SU-DHL-6 (cell line): ENCODE measurements at regions not wholly inside any gene's neighbourhood (a gene's known extent, or its start where the extent isn't known, plus 50 kb on each side); places are given as distances from the start of the nearest gene placed in this dataset.

Experiments
- H2AFZ ChIP-seq: fragments of 200-600 bp; sonication (generic); 2 replicates; pipeline ENCODE4 v1.6.1; 2014; ENCODE audit warnings: low read depth, mild to moderate bottlenecking, moderate library complexity, mixed read lengths, antibody characterized with exemption, low read length; ENCODE audit not compliant: severe bottlenecking
- H3F3A ChIP-seq: fragments of 200-600 bp; shearing (Covaris generic); 2 replicates; pipeline ENCODE4 v1.6.0; 2016; ENCODE audit warnings: antibody characterized with exemption, mild to moderate bottlenecking; ENCODE audit not compliant: insufficient read depth
- H3K27ac ChIP-seq: fragments of 200-600 bp; sonication (generic); 2 replicates; pipeline ENCODE4 v1.5.1; 2016; ENCODE audit warnings: low read depth, mild to moderate bottlenecking, low read length, moderate library complexity, mixed read lengths
- H3K27me3 ChIP-seq: fragments of 200-600 bp; sonication (generic), shearing (Covaris generic); 2 replicates; pipeline ENCODE4 v1.6.0; 2014; ENCODE audit warnings: mild to moderate bottlenecking, low read length
- H3K36me3 ChIP-seq: fragments of 200-600 bp; sonication (generic); 2 replicates; pipeline ENCODE4 v1.6.1; 2014; ENCODE audit warnings: mild to moderate bottlenecking, low read length, mixed read lengths
- H3K4me2 ChIP-seq: fragments of 300-600, 200-600 bp; shearing (Covaris generic), sonication (generic); 2 replicates; pipeline ENCODE4 v1.6.0; 2014; ENCODE audit warnings: low read length, low read depth, mild to moderate bottlenecking; ENCODE audit not compliant: poor library complexity, severe bottlenecking
- H3K4me3 ChIP-seq: fragments of 200-600 bp; sonication (generic); 2 replicates; pipeline ENCODE4 v1.5.1; 2014; ENCODE audit warnings: antibody characterized with exemption, low read length, mild to moderate bottlenecking, mixed read lengths; ENCODE audit not compliant: insufficient read depth, poor library complexity, severe bottlenecking
- H3K79me2 ChIP-seq: fragments of 200-600 bp; sonication (generic); 2 replicates; pipeline ENCODE4 v1.6.1; 2014; ENCODE audit warnings: mild to moderate bottlenecking, low read length, moderate library complexity; ENCODE audit not compliant: insufficient read depth
- H3K9ac ChIP-seq: fragments of 200-600 bp; sonication (generic); 2 replicates; pipeline ENCODE4 v1.7.0; 2014; ENCODE audit warnings: mild to moderate bottlenecking, low read length
- H3K9me2 ChIP-seq: fragments of 200-600 bp; sonication (generic); replicated peaks from 2 replicates; pipeline ENCODE4 v1.6.1; 2014; ENCODE audit warnings: low read length; ENCODE audit not compliant: insufficient read depth
- H3K9me3 ChIP-seq: fragments of 200-600 bp; sonication (generic); 2 replicates; pipeline ENCODE4 v1.6.1; 2014; ENCODE audit warnings: low read length, mixed read lengths; ENCODE audit not compliant: insufficient read depth
- H4K20me1 ChIP-seq: fragments of 200-600 bp; sonication (generic); 2 replicates; pipeline ENCODE4 v1.6.1; 2014; ENCODE audit warnings: low read depth, mild to moderate bottlenecking, antibody characterized with exemption, low read length, moderate library complexity, mixed read lengths
- EZH2phosphoT487 ChIP-seq: fragments of 200-600 bp; sonication (generic), shearing (Covaris generic); conservative IDR thresholded peaks from 2 replicates; pipeline ENCODE4 v1.6.1; 2018; ENCODE audit warnings: mild to moderate bottlenecking, antibody characterized with exemption, low read length, moderate library complexity, mixed read lengths
- TF ChIP-seq, protein P1 (sequence below): fragments of 200-600 bp; sonication (generic); IDR thresholded peaks from one replicate; pipeline ENCODE4 v1.5.1; 2017; ENCODE audit warnings: antibody characterized with exemption, mild to moderate bottlenecking, low read length, moderate library complexity; ENCODE audit not compliant: insufficient read depth, poor library complexity, severe bottlenecking

DNA sequence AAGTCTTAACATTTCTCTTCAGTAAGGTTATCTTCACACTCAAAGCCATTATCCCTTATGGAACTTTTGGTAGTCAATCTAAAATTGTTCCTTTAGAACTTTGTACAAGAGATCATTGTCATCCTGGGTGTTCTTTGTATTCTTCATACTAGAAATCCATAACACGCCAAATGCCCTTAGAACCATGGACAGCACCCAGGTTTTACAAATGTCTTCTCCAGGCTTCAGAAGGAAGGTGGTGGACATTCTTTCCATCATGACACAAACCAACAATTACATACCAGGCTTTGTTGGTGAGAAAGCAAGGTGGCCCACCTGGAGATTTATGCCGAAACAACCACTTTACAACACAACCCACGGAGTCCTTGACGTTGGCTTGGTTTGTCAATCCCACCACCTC lies 365.6 kb upstream of the TBX3 start:
- TF ChIP-seq, protein P1, sequence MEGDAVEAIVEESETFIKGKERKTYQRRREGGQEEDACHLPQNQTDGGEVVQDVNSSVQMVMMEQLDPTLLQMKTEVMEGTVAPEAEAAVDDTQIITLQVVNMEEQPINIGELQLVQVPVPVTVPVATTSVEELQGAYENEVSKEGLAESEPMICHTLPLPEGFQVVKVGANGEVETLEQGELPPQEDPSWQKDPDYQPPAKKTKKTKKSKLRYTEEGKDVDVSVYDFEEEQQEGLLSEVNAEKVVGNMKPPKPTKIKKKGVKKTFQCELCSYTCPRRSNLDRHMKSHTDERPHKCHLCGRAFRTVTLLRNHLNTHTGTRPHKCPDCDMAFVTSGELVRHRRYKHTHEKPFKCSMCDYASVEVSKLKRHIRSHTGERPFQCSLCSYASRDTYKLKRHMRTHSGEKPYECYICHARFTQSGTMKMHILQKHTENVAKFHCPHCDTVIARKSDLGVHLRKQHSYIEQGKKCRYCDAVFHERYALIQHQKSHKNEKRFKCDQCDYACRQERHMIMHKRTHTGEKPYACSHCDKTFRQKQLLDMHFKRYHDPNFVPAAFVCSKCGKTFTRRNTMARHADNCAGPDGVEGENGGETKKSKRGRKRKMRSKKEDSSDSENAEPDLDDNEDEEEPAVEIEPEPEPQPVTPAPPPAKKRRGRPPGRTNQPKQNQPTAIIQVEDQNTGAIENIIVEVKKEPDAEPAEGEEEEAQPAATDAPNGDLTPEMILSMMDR = no peak
- no peak for TF ChIP-seq EZH2phosphoT487
- H4K20me1 ChIP-seq = no peaks in the 10 kb centered on the region
- H3K9me3 ChIP-seq = no peaks in the 10 kb centered on the region
- no peaks in the 10 kb centered on the region for H3K9me2 ChIP-seq
- H3K4me2 ChIP-seq = no peak overlapping the region
- no peaks in the 10 kb centered on the region for H3F3A ChIP-seq
- H3K9ac ChIP-seq = no peak overlapping the region
- no peak overlapping the region for H3K27ac ChIP-seq
- H3K36me3 ChIP-seq = no peaks in the 10 kb centered on the region
- no peak overlapping the region for H3K4me3 ChIP-seq
- no peaks in the 10 kb centered on the region for H3K79me2 ChIP-seq
- no peaks in the 10 kb centered on the region for H3K27me3 ChIP-seq
- no peak overlapping the region for H2AFZ ChIP-seq

GRCh38 chr12:115046805-115047204 lies 362.8 kb upstream of the TBX3 start:
- Histone ChIP-seq H3F3A (no peaks in the 10 kb centered on the region), H2AFZ (no peak overlapping the region)

GRCh38 chr12:115044073-115044472 lies 360.1 kb upstream of the TBX3 start:
- Histone ChIP-seq H3K27ac (no peak overlapping the region), H3K4me2 (no peak overlapping the region), H3K9me3 (no peaks in the 10 kb centered on the region), H4K20me1 (no peaks in the 10 kb centered on the region), H3K79me2 (no peaks in the 10 kb centered on the region), H3K36me3 (no peaks in the 10 kb centered on the region), H3F3A (no peaks in the 10 kb centered on the region), H2AFZ (no peak overlapping the region), H3K9me2 (no peaks in the 10 kb centered on the region), H3K4me3 (no peak overlapping the region), H3K9ac (no peak overlapping the region), H3K27me3 (no peaks in the 10 kb centered on the region)
- no peak for TF ChIP-seq EZH2phosphoT487
- TF ChIP-seq, protein P1 = no peak

More at GRCh38 chr12:115046805-115047204, 362.8 kb upstream of the TBX3 start:
- no peaks in the 10 kb centered on the region for H3K9me3 ChIP-seq
- no peak overlapping the region for H3K27ac ChIP-seq
- no peaks in the 10 kb centered on the region for H3K36me3 ChIP-seq
- H3K9me2 ChIP-seq = no peaks in the 10 kb centered on the region
- H3K79me2 ChIP-seq = no peaks in the 10 kb centered on the region
- no peak overlapping the region for H3K4me2 ChIP-seq
- H3K27me3 ChIP-seq = no peaks in the 10 kb centered on the region
- no peak overlapping the region for H3K4me3 ChIP-seq
- H3K9ac ChIP-seq = no peak overlapping the region
- no peak for TF ChIP-seq EZH2phosphoT487
- TF ChIP-seq, protein P1 = no peak
- no peaks in the 10 kb centered on the region for H4K20me1 ChIP-seq
